DMS 273 (cell line): ENCODE measurements at regions not wholly inside any gene's neighbourhood (a gene's known extent, or its start where the extent isn't known, plus 50 kb on each side); places are given as distances from the start of the nearest gene placed in this dataset.

Experiments used
- DNase-seq: peaks from one replicate; lab custom pipeline; 2025; ENCODE audit not compliant: unreplicated experiment; lab: John Stamatoyannopoulos, UW

DNA sequence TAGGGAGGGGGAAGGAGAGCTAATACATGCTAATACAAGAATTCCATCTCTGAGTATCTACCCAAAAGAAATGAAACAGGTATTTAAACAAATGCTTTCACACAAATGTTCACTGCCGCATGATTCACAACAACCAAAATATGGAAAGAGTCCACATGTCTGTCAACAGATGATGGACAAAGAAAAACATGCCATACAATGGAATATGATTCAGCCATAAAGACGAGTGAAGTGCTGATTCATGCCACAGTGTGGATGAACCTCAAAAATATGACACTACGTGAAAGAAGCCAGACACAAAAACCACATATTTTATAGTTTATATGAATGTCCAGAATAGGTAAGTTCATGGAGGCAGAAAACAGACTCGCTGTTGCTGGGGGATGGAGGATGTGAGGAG, 321.4 kb downstream of the FOXL1 start:
- DNase-seq, result no peak

DNA sequence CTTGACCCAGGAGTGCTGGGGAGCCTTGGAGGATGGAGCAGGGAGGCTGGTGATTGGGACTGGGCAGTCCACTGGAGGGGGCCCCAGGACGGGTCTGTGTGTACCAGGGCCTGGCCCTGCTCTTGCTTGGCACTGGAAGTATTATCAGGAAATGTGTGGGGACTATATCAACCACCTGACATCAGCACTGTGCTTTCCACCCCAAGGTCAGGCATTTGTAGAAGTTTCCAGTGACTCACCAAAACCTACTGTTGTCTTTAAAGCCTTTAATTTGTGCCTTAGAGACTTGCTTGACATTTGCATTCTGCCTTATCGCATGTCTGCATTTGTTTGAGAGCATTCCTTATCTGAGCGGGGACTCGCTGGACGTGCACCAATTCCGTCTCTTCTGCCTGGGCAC, 323.1 kb downstream of the FOXL1 start:
- no peak for DNase-seq

DNA sequence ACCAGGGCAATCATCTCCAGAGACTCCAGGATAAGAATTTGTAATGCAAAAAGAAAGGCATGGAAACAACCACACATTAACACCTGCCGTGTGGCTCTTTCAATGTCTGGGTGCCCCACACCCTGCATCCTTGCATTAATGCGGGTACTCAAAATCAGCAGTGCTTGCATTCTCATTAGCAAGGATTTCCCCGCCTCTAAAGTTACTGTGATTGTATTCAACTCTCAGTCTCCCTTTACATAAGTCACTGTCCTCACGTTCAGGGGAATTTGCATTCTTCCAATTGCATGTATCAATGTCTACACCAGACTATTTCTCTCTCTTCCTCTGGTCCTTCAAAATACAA, 324.3 kb downstream of the FOXL1 start:
- no peak for DNase-seq

DNA sequence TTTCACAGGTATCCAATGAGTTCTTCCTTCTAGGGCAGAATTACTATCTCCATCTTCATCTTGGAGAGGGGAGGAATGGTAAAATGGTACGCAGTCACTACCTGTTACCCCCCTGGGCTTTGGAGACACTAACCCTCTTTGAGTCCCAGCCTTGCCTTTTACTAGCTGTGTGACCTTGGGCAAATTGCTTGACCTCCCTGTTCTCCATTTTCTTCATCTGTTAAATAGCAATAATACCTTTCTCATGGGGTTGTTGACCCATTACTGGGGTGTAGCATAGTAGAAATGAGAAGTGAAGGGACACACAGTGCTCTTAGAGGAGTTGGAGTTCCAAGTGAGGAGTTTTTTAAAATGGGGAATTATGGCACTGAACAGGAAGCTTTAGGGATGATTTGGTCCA, 324.7 kb downstream of the FOXL1 start:
- DNase-seq, result no peak

DNA sequence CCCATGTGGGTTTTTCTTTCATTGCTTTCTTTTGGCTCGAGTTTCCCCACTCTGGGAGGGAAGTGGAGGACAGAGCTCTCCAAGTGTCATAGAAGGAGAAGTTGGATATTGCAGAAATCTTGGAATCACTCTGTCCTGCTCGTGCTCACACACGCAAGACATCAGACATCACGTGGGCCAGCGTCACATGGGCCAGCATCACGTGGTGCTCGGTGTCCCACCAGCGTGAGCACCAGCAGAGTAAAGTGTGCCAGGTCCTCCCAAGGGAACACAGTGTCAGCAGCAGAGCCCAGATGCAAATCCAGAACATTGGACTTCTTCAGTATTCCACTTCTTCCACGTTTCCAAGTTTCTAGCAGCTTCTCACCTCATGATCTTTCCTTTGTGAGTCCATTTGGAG, 327.0 kb downstream of the FOXL1 start:
- DNase-seq, result no peak

DNA sequence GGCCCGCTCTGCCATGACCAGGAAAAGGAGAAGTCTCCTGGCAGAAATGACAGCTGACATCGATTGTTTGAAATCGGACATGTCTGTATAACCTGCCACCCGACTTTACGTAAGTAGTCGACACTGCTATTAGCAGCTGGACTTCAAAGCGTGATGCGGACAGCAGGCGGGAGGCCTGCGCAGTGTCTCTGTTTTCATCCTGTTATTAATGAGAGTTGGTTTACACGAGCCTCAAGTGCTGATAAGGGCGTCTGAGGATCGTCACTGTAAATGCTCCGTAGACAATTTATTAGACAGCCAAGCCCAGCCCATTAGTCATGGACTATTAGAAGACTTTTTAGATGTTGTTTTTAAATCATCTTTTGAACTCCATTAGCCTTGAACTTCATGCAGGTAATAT, 328.3 kb downstream of the FOXL1 start:
- DNase-seq, result no peak

DNA sequence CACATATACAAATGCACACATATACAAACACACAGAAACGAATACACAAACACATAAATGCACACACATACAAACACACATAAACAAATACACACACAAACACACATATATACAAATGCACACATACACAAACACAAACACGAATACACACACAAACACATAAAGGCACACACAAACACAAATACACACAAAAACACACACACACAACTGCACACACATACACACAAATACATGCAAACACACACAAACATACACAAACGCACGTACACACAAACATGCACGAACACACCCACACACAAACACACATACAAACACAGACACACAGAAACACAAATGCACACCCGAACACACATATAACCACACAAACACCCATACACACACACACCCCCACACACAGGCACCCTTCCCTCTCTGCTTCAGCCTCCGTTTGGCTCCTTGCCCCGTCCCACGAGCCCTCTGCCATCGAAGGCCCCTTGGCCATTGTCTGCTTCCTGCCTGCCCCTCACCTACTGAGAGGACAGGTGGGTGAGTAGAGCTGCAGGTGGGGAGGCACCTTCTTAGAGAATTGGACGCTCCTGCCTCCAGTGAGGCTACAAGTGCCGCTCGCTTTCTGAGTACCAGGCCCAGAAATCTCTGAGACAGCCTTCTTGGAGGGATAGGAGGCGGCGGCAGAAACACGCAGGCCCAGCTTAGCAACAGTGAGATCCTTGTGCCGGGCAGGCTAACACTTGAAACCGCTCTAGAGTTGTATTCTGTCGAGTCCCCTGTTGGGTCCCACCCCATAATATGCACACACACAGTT, 331.2 kb downstream of the FOXL1 start:
- DNase-seq, result no peak

DNA sequence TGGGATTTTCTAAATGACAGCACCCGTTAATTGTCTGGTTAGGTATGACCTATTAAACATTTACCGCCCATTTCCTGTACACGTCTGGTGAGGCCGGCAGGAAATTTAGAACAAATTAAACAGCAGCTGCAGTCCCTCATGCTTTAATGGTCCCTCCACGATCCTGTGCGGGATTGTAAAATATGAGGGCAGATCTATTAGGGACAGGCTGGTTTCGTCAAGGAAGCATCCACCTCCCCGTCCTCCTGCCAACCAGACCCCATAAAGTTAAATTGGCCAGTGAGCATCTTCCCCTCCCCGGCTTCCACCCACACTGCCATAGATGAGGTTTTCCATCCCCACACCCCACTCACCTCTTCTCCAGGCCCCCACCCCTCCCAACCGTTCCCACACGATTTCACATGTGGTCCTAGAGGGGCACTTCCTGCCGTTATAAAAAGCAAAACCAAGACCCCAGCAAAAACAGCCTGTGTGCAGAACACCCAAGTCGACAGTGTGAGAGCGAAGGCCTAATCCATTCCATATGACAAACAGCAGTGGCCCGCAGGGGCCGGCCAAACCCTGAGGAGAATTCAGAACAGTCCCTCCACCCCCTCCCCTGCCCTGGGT, 331.9 kb downstream of the FOXL1 start:
- no peak for DNase-seq

DNA sequence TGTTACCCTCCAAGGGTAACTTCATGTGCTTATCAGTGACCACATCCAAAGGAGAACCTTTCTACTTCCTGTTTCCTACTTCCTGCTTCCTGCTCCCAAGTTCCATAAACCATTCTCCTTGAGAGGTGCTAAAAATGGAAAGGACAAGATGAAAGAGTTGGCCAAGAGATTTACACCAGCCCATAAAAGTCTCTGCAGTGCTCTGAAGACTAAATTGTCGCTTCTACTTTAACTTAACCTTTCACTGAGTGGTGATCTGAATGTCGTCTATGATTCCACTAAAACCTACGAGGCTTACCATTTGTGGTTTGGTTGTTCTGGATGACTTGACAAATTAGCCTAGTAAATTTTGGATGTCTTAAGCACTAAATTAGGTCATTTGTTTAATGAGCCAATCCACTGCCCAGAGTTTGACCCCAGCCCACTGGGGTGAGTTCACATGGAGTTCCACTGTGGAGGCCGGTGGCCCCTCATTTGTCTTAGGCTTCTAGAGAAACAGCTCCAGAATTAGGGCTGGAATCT, 333.1 kb downstream of the FOXL1 start:
- DNase-seq, result no peak

DNA sequence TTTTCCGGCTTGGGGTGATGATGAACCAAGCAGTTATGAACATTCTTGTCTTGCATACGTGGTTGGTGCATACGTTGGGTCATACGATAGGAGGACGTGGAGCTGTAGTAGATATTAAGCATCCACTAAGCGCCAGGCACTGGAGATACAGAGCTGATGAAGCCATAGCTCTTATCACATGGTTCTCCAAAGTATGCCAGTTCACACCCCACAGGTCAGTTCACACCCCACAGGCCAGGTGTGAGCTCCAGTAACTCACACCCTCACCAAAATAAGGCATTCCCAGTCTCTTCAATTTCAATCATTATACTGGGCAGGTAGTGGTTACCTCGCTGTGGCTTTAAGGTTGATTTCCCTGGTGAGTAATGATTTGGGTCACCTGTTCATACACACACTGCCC, 335.5 kb downstream of the FOXL1 start:
- no peak for DNase-seq

DNA sequence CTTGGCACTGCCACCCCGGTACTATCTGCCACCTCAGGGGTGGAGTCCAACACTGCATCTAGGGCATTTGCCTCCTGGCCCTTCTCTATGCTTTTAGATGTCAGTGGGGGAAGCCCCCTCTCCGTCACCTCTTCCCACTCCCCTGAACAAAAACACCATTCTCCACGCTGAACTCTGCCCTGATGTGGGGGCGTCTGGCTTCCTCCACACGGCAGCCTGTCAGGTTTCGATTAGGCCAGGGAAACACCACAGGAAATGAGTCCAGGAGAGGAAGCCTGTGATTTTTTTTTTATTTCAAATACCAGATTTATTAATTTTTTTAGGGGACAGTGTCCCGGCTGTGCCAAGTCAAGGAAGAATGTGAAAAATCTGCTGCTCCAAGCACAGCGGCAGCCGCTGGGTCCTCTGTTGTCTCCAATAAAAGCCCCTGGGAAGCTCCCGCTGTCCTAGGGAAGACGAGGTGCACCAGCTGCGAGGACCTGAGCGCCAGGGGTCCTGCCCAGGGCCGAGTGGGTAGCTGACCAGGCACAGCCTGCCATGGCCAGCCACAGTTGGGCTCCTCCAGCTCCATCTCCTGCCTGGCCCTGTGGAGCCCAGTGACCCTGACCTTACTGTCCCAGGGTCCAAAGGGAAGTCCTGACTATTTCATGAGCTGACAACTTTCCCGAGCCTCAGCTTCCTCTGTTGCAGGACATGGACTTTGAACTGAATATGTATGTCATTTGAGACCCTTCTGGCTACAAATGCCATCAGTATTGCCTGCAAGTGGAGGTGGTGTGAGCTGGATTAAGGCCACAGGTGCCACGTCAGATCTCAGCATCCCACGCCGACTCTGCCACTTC, 336.7 kb downstream of the FOXL1 start:
- no peak for DNase-seq

DNA sequence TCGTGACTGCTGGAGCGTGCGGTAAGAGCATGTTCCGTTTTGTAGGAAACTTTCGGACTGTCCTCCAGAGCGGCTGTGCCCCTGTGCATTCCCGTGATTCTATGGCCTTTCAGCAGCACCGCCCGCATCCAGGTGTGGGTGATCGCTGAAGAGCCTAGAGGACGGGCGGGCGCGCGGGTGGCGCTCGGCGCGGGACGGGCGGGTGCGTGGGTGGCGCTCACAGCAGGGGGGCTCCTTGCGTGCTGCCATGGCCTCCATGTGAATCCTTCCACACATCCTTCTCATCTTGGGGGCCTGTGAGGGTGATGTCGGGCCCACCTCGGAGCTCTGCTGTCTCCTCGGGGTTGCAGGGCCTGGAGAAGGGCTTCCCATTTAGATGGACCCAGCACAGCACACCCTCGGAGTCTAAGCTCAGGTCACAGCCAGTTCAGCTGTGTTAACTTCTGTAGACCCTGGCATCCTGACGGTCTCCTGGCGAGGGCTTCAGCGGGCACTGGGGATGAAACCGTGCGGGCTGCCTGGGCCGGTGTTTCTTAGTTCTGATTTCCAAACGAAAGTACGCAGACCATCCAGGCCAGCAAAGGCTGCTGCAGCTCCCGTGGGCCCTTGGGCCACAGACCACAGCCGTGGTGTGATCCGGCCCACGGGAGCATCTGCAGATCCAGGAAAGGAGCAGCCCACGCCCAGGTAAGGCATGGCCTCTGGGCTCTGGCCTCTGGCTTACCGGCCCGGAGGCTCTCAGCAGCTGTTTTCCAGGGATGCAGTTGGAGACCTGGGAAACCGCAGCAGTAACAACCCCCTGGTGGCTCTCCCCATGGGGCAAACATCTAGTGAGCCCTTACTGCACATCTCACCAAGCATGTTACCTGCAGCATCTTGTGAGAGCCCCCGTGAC, 339.4 kb downstream of the FOXL1 start:
- DNase-seq, result no peak

DNA sequence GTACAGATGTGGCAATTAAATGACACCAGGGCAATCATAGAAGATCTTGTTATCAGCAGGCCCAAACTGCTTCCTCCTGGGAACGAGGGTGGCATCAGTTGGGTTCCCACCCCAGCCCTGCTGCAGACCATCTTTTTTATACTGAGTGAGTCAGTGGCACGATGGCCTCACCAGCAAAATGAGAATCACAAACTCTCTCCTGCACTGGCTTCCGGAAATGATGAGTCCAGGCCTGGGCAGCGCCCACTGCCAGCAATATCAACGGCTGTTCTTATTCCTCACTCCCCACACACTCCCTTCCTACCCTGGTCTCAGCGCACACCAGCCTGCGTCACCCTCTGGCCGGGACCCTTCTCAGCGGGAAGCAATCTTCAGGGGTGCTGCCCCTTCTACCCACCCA, 340.3 kb downstream of the FOXL1 start:
- no peak for DNase-seq

DNA sequence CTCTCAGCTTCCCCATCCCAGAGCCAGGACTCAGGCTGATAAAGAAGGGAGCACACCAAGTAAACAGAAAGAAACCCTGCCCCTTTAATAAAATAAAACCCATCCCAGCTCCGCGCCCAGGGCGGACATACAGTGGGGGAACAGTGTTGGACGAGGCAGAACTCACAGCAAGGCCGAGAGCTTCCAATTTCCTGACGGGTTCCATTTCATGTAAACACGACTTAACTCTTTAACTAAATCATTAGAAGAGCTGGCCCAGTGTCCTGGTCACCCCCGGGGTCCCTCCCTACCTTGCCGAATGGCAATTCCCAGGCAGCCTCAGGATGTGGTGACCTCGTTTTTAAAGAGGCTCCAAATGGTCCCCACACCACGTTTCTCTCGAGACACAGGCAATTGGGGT, 340.7 kb downstream of the FOXL1 start:
- DNase-seq, result no peak

DNA sequence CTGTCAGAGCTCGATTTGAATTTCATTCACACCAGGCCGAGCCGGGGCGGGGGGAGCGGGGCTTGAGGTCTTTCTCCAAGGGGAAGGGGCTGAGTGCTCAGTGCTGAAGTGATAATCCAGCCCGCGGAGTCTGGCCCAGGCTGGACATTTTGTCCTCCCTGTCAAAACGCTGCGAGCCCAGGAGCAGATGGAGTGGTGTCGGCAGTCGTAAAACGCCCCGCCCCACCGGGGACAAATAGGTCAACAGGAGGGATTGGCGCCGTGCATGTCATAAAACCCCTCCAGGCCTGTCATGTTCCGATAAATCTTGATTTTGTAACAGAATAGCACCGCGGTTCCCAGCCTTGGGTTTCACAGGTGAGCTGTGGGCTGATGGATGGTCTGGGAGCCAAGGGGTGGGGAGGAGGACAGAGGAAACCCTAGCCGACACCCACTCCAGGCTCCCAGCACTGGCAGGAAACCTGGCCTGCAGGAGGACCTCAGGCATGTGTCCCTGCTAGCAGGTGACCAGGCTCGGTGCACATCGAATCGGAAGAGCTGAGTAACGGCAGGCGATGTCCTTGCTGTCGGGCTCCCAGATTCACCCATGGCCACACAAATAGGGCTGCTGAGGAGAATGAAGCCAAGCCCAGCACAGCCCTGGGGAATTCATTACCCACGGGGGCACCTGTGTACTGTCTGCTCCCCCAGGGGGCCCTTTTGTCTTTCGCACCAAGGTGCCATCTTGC, 341.4 kb downstream of the FOXL1 start:
- no peak for DNase-seq

DNA sequence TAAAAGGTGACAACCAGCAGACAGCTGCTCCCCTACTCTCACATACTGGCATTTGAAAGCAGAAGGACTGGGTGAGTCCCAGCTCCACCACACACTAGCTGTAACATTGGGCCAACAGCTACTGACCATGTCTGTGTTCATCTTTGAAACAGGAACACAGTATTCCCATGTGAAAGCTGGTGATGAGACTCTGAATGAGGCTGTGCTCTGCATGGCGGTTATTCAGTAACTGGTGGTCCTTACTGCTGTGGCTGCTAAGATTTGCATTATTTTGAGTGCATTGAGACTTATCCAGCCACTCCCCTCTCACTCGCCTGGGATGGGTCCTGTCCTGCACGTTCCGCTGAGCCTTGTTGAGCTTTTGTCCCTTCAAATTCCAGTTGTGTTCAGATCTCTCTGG, 342.9 kb downstream of the FOXL1 start:
- DNase-seq, result no peak

DNA sequence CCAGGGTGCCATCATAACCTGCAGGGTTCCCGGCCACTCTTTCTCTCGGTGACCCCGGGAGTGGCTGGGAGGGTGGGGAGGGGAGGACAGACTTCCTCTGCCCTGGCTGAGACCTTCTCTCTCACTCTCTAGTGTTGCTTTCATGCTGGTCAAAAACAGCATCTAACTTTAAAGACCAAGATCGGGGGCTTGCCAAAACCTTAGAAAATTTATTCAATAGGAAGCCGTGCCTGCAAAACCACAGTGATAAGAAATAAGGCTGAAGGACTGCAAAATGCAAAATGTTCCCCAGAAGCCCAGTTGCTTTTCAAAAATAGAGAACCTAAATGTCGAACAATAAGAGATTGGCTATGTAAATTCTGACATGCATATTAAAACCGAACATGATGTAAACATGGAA, 344.0 kb downstream of the FOXL1 start:
- no peak for DNase-seq

DNA sequence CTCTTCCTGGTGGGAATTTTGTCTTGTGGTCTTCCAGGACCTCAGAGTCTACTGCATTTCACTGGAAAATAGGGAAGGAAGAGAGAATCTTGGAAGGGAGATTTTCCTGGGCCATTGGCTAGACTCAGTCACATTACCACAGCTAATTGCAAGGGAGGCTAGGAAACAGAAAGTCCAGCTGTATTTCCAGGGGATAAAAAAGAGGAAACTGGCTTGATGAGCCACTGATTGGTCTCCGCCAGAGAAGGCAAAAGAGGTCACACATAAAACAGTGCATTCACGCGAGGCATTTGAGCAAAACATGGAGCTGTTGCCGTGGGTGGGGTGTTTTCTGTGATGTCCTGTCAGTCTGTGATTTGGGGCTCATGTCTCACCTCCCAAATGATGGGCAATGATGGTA, 345.3 kb downstream of the FOXL1 start:
- DNase-seq, result no peak

DNA sequence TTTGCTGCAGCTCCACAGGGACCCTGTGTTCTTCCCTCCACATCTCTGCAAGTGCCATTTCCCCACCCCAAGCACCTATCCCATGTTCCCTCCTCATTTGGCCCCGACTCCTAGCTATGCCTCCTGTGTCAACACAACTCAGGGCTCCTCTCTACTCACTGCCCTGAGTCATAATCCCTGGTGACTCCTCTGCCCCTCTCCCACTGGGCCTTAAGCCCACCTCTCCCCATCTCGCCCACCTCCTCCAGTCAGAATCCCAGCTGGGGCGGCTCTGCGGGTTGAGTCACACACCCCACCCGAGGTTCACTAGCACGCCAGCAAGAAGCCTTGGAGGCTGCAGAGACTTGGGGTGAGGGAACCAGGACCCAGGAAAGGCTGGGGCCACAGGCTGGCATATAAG, 346.2 kb downstream of the FOXL1 start:
- DNase-seq, result no peak

DNA sequence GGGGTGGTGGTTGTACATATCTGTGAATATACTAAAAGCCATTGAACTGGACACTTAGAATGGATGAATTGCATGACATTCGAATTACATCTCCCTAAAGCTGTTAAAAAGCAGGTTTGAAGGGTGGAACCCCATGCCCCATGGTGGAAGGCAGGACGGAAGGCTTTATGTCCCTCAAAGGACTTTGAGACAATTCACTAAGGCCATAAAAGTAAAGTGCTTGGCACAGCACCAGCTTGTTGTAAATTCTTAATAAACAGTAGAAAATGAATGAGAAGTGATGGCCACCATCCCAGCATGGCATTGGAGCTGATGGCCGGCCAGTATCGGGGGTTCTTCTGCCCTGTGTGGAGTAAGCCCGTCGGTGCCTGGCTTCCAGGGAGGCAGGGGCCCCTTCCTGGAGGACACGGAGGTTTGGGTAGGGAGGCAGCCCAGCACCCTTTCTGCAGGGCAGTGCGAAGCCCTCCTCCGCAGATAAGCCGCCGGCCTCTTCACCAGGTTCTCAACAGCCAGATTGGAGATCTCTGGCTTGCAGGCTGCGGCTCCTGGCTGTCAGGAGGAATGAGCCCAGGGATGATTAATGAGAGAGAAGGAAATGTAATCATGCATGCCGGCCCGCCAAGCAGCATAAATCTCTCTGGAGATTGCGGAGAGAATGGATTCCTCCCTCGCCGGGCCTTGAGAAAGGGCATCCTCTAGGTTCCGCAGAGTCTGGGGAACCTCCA, 346.9 kb downstream of the FOXL1 start:
- DNase-seq, result no peak
